NCI-H1694 (cell line): ENCODE measurements at regions not wholly inside any gene's neighbourhood (a gene's known extent, or its start where the extent isn't known, plus 50 kb on each side); places are given as distances from the start of the nearest gene placed in this dataset.

Source experiments
- DNase-seq: peaks from one replicate; lab custom pipeline; 2025; lab: John Stamatoyannopoulos, UW

GRCh38 chr18:79626905-79627749 is 52.5 kb upstream of the CTDP1 start:
- no peak for DNase-seq

- no peak for DNase-seq
These were observed 51.8 kb upstream of the CTDP1 start for GRCh38 chr18:79627750-79628294.

GRCh38 chr18:79628416-79629248 is 51.0 kb upstream of the CTDP1 start:
- no peak for DNase-seq

GRCh38 chr18:79629249-79629558 is 50.4 kb upstream of the CTDP1 start:
- DNase-seq = no peak

GRCh38 chr18:79629606-79630005 is 50.0 kb upstream of the CTDP1 start:
- no peak for DNase-seq
